NCI-H146 (cell line): ENCODE measurements at regions not wholly inside any gene's neighbourhood (a gene's known extent, or its start where the extent isn't known, plus 50 kb on each side); places are given as distances from the start of the nearest gene placed in this dataset.

ENCODE experiments used
- DNase-seq: peaks from one replicate; lab custom pipeline; 2025; lab: John Stamatoyannopoulos, UW

- no peak for DNase-seq
Measured at GRCh38 chr22:47484960-47485569, 722.6 kb downstream of the TBC1D22A start.

GRCh38 chr22:47476231-47476630 lies 713.8 kb downstream of the TBC1D22A start:
- no peak for DNase-seq

DNA sequence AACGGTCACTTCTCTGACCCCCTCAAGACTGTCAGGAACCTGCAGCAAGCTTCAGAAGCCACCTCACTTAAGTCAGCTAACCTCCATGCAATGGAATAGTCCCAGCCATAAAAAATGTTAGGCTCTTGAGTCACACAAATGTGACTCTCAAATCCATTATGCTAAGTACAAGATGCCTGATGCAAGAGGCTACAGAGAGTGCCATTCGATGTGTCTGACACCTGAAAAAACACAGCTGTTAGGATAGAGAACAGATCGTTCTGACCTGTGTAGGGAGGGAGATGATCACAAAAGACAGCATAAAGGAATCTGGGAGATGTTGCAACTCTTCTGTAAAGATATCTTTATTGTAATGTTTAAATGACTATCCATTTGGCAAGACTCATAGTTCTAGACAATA lies 712.4 kb downstream of the TBC1D22A start:
- no peak for DNase-seq

DNA sequence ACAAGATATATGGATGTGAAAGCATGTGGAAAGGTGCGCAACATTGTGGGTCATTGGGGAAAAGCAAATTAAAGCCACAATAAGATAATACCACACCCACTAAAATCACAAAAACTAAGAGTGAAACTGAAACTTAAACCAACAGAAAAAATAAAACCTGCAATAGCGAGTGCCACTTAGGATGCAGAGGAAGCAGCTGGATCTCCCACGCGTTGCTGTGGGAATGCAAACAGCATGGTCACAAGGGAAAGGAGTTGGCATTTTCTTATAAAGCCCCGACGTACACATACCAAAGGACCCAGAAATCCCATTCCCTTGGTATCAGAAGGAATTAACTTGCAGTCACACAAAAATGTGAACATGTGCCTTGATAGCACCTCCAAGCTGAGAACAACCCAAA lies 712.0 kb downstream of the TBC1D22A start:
- no peak for DNase-seq

GRCh38 chr22:47472636-47473035 lies 710.2 kb downstream of the TBC1D22A start:
- DNase-seq = no peak

- no peak for DNase-seq
Measured at GRCh38 chr22:47471406-47471805, 709.0 kb downstream of the TBC1D22A start.

DNA sequence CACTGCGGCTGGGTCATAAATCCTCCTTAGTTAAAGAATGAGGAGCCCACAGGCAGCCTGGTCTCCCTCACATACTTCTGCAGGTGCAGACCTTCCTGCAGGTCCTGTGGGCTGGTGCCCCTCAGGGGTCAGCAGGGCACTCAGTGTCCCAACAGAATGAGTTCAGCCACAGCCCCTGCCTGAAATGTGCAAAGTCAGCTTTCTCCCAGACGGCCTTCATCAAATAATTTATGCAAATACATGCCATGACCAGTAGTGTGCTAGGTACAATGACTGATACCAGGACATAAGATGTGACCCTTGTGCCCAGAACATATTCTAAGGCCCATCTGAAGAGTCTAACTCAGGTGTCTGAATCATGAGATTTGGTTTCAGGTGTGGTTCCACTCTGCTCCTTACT lies 703.4 kb downstream of the TBC1D22A start:
- DNase-seq = no peak

- no peak for DNase-seq
Measured at GRCh38 chr22:47465222-47465621, 702.8 kb downstream of the TBC1D22A start.

DNA sequence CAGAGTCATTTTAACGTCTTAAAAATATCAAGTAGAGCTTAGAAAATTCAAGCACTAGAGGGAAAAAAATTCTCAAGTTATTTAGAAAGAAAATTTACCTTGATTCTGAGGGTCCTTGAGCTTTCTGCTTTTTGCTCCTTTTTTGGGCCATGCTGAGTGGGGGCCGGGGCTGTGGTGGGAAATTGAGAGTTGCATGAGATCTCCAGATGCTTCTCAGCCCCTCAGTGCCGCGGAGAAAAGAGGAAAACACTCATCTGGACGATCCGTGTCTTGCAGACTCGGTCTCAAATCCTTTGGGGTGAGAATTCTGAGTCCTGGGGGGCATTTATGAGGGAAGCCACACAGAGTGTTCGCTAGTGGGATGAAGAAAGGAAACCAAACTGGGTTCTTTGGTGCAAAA lies 700.8 kb downstream of the TBC1D22A start:
- no peak for DNase-seq

GRCh38 chr22:47460861-47461260 lies 698.4 kb downstream of the TBC1D22A start:
- peak; percentile 7 for DNase-seq

DNA sequence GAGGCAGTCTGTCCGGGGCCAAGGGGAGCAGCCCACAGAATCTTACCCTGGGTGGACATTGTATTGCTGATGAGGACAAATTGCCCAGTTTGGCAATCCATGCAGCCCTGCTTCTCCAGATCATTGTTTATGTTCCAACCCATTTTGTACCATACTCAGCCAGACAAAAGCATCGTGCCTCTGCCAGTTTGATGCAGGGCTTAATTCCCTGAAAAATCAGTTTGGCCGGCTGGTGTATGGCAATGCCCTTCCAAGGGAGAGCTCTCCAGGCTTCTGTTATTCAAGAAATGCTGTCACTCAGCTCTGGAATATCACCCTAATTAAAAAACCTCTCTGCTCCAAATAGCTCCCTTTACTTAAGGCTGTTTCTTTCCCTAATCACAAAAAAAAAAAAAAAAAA lies 697.7 kb downstream of the TBC1D22A start:
- no peak for DNase-seq

DNA sequence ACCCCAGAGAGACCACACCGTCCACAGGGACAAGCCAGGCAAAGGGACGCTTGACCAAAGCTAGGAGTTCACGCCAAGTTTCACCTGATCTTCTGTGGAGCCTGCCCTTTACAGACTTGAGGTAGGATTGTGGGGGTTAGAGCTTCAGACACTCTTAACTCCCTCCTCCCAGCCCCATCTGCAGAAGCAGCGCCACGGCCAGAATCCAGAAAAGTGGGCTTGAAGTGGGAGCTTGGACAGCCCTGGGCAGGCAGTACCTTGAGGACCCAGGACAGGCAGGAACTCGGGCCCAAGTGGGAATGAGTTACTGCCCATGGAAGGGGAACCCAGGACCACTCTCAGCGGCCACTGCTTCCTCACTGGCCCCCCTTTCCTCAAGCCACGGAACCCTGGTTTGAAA lies 695.9 kb downstream of the TBC1D22A start:
- DNase-seq = no peak

GRCh38 chr22:47457509-47458300 lies 695.3 kb downstream of the TBC1D22A start:
- DNase-seq = no peak

DNA sequence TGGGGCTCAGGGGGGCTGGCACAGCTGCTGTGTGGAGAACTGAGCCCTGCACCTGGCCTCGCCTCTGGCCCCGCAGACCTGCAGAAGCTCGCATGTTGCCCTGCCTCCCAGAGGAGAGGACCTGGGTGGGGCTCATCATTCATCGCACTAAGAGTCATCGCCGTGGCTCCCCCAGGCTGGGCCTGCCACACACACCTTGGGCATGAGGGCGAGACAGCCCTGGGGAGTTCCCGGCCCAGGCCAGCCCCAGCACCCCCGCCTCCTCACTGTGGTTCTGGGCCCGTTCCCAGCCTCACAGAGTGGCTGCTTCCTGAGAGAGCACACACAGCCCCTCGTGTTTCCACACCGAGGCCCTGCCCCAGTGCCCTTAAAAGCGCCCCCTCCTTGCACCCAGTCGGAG lies 694.6 kb downstream of the TBC1D22A start:
- DNase-seq = no peak

DNA sequence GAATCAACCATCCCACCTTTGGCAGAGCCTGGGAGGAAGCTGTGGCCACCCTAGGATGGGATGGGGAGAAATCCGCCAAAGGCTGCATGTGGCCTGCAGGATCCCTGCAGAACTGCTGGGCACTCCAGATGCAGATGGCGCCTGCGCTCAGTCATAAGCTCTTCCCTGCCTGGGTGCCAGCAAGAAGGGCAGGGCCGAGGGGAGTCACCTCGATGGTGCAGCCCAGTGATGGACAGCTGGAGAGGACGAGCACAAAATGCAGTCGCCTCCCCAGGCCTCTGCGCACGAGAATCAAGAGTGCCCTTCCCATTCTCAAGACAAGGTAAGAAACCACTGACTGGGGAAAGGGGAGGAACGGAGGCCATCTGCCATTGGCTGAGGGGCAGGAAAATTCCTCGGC lies 693.6 kb downstream of the TBC1D22A start:
- no peak for DNase-seq

GRCh38 chr22:47453049-47453448 lies 690.6 kb downstream of the TBC1D22A start:
- no peak for DNase-seq

DNA sequence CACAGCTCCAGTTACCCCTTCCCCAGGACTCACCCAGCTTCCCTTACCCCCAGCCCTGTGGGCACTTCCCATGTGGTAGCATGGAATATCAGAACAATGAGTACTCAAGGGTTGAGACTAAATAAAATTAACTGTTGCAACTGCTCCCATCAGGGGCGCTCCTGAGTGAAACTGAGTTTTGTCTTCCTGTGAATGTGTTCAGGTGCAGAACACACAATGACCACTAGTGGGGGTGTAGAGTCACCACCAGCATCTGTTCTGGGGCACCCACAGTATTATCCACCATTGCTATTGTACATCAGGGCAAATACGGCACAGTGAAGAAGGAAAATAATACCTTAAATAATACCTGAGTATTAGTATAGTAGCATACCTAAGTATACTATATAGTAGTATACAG lies 689.7 kb downstream of the TBC1D22A start:
- DNase-seq = no peak

GRCh38 chr22:47450876-47451475 lies 688.5 kb downstream of the TBC1D22A start:
- no peak for DNase-seq

DNA sequence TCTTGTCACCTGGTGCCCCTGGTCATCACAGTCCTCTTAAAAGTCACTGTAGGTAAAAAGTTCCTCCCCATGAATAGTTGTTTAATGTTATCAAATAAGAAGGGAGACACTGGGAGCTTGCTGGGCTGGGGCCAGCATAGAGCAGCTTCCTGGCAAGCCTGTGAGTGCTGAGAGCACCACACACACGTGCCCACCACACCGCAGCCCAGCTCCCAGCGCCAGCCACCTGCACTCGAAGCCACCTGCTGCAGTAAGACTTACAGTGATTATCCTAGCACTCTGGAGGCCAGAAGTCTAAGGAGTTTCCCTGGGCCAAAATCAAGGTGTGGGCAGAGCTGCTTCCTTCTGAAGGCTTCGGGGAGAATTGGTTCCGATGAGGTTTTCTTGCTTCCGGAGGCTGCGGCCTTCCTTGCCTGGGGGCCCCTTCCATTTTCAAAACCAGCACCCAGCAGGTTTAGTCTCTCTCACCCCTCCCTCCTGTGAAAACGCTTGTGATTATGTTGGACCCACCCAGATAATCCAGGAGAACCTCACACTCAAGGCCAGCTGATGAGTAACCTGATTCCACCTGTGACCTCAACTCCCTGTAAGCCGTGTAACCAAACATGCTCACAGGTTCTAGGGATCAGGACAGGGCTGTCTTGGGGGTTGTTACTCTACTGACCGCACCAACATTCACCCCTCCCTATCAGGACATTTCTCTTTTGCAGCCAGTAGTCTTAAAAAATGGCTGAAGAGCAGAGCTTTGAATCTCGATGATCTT lies 687.2 kb downstream of the TBC1D22A start:
- no peak for DNase-seq

DNA sequence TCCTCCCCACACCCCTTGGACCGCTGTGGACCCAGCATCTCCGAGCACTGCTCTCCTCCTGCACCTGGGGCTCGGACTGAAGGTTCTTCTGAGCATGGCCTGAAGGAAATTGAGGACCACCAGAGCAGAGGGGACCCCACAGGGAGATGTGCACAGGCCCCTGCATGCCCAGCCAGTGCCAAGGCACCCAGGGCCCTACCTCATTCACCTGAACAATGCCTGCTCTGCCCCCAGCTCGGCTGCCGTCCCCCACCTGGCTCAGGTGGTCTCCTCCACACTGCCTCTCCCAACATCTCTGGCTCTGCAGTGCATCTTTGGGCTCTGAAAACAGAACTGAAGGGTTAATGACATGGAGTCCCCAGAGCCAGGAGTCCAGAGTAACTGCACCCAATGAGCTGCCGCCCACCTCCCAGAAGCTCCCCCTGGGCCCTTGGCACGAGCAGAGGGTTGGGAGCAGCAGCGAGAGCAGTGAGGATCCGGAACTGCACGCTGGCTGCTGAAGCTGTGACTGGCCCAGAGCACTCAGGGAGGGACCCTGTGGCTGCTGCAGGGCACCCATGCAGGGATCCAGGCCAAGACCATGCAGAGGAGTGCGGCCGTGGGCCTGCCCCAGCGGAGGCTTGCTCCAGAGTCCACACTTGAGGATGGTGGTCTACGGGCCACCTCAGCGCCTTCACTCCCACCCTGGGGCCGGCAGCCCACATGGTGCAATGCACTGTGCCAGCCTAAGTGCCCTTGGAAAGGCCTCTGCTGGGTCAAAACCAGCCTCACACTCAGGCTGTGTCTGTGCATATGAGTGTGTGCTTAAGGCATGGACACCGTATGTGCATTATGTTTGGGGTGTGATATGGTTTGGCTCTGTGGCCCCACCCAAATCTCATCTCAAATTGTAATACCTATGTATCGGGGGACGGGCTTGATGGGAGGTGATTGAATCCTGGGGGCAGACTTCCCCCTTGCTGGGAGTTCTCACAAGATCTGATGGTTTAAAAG lies 686.1 kb downstream of the TBC1D22A start:
- DNase-seq = no peak
